ENCODE measurements at regions not wholly inside any gene's neighbourhood (a gene's known extent, or its start where the extent isn't known, plus 50 kb on each side); places are given as distances from the start of the nearest gene placed in this dataset.

- Histone ChIP-seq H3K36me3 (ENCODE audit: control insufficient read depth, insufficient read depth, low read length) (no peaks in the 10 kb centered on the region), H3K27me3 (replicated peaks; ENCODE audit: control insufficient read depth, insufficient read depth, low read length) (no peaks in the 10 kb centered on the region), H3K4me3 (replicated peaks; ENCODE audit: low read depth, low read length) (no peak overlapping the region)
- DNase-seq (ENCODE audit: extremely low read depth, insufficient read length), result no peak
- no peak for TF ChIP-seq CTCF (IDR thresholded peaks at IDR 0.05; ENCODE audit: insufficient read depth, low read length, poor library complexity, severe bottlenecking)
Measured at GRCh38 chr1:56099766-56100265, 479.5 kb downstream of the PLPP3 start.

- Histone ChIP-seq H3K27me3 (replicated peaks; ENCODE audit: control insufficient read depth, insufficient read depth, low read length) (no peaks in the 10 kb centered on the region), H3K36me3 (ENCODE audit: control insufficient read depth, insufficient read depth, low read length) (no peaks in the 10 kb centered on the region), H3K4me3 (replicated peaks; ENCODE audit: low read depth, low read length) (no peak overlapping the region)
- DNase-seq (ENCODE audit: extremely low read depth, insufficient read length), result no peak
- no peak for TF ChIP-seq CTCF (IDR thresholded peaks at IDR 0.05; ENCODE audit: insufficient read depth, low read length, poor library complexity, severe bottlenecking)
Measured at GRCh38 chr1:56098946-56099345, 480.4 kb downstream of the PLPP3 start.

GRCh38 chr1:56097713-56098112, 481.6 kb downstream of the PLPP3 start:
- Histone ChIP-seq H3K36me3 (ENCODE audit: control insufficient read depth, insufficient read depth, low read length) (no peaks in the 10 kb centered on the region), H3K27me3 (replicated peaks; ENCODE audit: control insufficient read depth, insufficient read depth, low read length) (no peaks in the 10 kb centered on the region), H3K4me3 (replicated peaks; ENCODE audit: low read depth, low read length) (no peak overlapping the region)
- DNase-seq (ENCODE audit: extremely low read depth, insufficient read length), result no peak
- no peak for TF ChIP-seq CTCF (IDR thresholded peaks at IDR 0.05; ENCODE audit: insufficient read depth, low read length, poor library complexity, severe bottlenecking)

GRCh38 chr1:56095696-56096665, 483.4 kb downstream of the PLPP3 start:
- no peaks in the 10 kb centered on the region for H3K36me3 ChIP-seq (ENCODE audit: control insufficient read depth, insufficient read depth, low read length)
- H3K27me3 ChIP-seq (replicated peaks; ENCODE audit: control insufficient read depth, insufficient read depth, low read length), result no peaks in the 10 kb centered on the region
- DNase-seq (ENCODE audit: extremely low read depth, insufficient read length), result no peak
- no peak overlapping the region for H3K4me3 ChIP-seq (replicated peaks; ENCODE audit: low read depth, low read length)
- TF ChIP-seq CTCF (IDR thresholded peaks at IDR 0.05; ENCODE audit: insufficient read depth, low read length, poor library complexity, severe bottlenecking), result no peak

GRCh38 chr1:56094168-56094567, 485.2 kb downstream of the PLPP3 start:
- no peak for DNase-seq (ENCODE audit: extremely low read depth, insufficient read length)
- no peak for TF ChIP-seq CTCF (IDR thresholded peaks at IDR 0.05; ENCODE audit: insufficient read depth, low read length, poor library complexity, severe bottlenecking)
- Histone ChIP-seq H3K4me3 (replicated peaks; ENCODE audit: low read depth, low read length) (no peak overlapping the region), H3K36me3 (ENCODE audit: control insufficient read depth, insufficient read depth, low read length) (no peaks in the 10 kb centered on the region), H3K27me3 (replicated peaks; ENCODE audit: control insufficient read depth, insufficient read depth, low read length) (no peaks in the 10 kb centered on the region)

Data from GM06990 (cell line).